ENCODE measurements at regions not wholly inside any gene's neighbourhood (a gene's known extent, or its start where the extent isn't known, plus 50 kb on each side); places are given as distances from the start of the nearest gene placed in this dataset.

DNA sequence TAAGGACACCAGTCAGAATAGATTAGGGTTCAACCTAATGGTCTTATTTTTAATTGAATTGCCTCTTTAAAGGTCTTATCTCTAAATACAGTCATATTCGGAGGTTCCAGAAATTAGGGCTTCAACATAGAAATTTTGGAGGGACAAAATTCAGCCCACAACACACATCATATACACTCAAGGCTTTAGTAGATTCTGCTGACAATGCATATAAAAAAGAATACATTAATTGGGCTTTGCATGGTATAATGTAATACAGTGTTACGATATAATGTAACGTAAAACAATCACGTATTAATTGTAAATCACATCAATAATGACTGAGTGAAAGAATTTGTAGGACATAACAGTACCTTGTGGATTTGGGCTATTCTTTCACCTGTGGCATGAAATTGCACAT lies 787.8 kb downstream of the STIM2 start:
- no peak overlapping the region for H3K4me3 ChIP-seq (ENCODE audit: low read length)
- TF ChIP-seq CTCF (IDR thresholded peaks at IDR 0.05; ENCODE audit: insufficient read depth, low read depth, low read length, missing control alignments), result no peak
- no peak for DNase-seq (ENCODE audit: low read depth)

DNA sequence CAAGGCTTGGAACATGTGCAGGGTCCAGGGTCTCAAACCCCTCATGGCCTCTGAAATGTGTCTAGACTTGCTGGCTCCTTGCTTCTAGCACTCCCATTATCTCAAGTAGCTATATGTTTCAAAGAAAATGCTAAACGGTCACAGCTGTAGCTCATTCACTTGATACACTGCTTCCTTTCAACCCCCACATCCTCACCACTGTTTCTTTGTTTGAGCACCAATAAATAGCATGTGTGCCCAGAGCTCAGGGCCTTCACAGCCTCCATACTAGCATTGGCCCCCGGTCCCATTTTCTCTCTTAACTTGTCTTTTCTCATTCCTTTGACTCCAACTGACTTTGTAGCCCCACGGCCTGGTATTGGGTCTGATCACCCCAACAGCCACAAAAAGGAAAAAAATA lies 801.8 kb downstream of the STIM2 start:
- no peak overlapping the region for H3K4me3 ChIP-seq (ENCODE audit: low read length)
- no peak for TF ChIP-seq CTCF (IDR thresholded peaks at IDR 0.05; ENCODE audit: insufficient read depth, low read depth, low read length, missing control alignments)
- no peak for DNase-seq (ENCODE audit: low read depth)

- TF ChIP-seq CTCF (IDR thresholded peaks at IDR 0.05; ENCODE audit: insufficient read depth, low read depth, low read length, missing control alignments), result no peak
- H3K4me3 ChIP-seq (ENCODE audit: low read length), result no peak overlapping the region
- peak; percentile 6 for DNase-seq (ENCODE audit: low read depth)
Measured at GRCh38 chr4:27666943-27667342, 806.3 kb downstream of the STIM2 start.

DNA sequence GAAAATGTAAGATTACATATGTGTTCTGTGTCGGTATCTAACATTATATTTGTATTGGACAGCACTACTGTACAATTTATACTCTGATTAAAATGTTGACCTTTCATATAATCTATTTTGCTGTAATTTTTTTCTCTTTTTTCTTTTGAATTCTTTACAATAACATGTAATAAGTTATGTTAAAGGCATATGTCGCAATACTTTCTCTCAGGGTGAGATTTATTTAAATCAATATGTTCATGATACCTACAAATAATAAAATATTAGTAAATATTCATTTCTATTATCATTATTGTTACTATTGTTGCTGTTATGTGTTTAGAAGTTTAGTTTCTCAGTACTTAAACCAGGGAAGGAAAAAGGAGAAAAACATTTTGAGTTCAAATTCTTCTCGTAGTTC lies 807.4 kb downstream of the STIM2 start:
- no peak for TF ChIP-seq CTCF (IDR thresholded peaks at IDR 0.05; ENCODE audit: insufficient read depth, low read depth, low read length, missing control alignments)
- no peak for DNase-seq (ENCODE audit: low read depth)
- no peak overlapping the region for H3K4me3 ChIP-seq (ENCODE audit: low read length)

GRCh38 chr4:27678027-27678426 lies 817.4 kb downstream of the STIM2 start:
- no peak for DNase-seq (ENCODE audit: low read depth)
- no peak overlapping the region for H3K4me3 ChIP-seq (ENCODE audit: low read length)
- TF ChIP-seq CTCF (IDR thresholded peaks at IDR 0.05; ENCODE audit: insufficient read depth, low read depth, low read length, missing control alignments), result no peak

DNA sequence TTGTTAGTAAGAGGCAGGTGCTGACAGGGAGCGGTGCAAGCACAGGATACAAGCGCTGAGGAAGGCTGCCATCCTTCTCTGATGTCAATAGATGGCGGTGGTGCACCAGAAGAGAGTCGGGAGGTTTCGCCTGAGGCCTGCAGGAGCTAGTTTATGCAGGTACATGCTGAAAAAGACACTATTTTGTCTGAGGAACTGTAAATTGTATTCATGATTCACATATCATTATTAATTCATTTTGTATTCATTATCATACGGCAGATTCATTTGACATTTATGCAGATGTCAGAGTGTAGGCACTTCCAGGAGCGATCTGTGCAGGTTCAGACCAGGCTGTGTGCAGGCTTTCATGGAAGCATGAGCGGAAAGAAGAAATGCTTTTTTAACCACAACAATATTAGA lies 824.0 kb downstream of the STIM2 start:
- no peak overlapping the region for H3K4me3 ChIP-seq (ENCODE audit: low read length)
- DNase-seq (ENCODE audit: low read depth), result peak; percentile 84
- peak; percentile 95 for TF ChIP-seq CTCF (IDR thresholded peaks at IDR 0.05; ENCODE audit: insufficient read depth, low read depth, low read length, missing control alignments)

DNA sequence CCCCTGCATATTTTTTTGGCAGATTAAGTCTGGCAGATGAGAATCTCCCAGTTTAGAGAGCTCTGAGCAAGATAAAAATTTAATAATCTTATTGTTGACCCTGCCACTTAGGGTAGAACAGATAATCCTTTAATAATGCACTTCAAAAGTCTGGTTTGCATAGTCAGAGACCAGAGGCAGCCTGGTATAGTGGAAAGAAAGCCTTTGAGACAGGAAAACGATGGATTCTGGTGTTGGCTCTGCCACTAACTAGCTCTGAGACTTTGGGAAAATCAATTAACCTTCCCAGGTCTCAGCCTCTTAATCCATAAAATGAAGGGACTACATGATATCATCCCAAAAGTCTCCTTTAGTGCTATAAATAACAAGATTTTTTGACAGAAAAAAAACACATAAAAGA lies 824.5 kb downstream of the STIM2 start:
- no peak for TF ChIP-seq CTCF (IDR thresholded peaks at IDR 0.05; ENCODE audit: insufficient read depth, low read depth, low read length, missing control alignments)
- H3K4me3 ChIP-seq (ENCODE audit: low read length), result no peak overlapping the region
- no peak for DNase-seq (ENCODE audit: low read depth)
